Transverse colon (tissue), 4 donors: ENCODE measurements at regions not wholly inside any gene's neighbourhood (a gene's known extent, or its start where the extent isn't known, plus 50 kb on each side); places are given as distances from the start of the nearest gene placed in this dataset.

Experiments used
- DNase-seq: peaks from one replicate; pipeline ENCODE4 v3.0.0-alpha.2; 2019
- H3K27ac ChIP-seq, 4 donors: fragments of 200-600 bp; sonication (generic); 2 replicates each; pipeline ENCODE4 v1.5.1; 2016 to 2018; ENCODE audit warnings: inconsistent platforms in 4 of 4
- H3K27me3 ChIP-seq: fragments of 200-600 bp; sonication (generic); 2 replicates; pipeline ENCODE4 v1.5.1; 2017; ENCODE audit warnings: inconsistent platforms
- H3K36me3 ChIP-seq, 4 donors: fragments of 200-600 bp; sonication (generic); 2 replicates each; pipeline ENCODE4 v1.5.1; 2017 to 2019; ENCODE audit warnings: inconsistent platforms in 4 of 4
- H3K4me1 ChIP-seq, 4 donors: fragments of 200-600 bp; sonication (generic); 2 replicates each; pipeline ENCODE4 v1.5.1; 2017 to 2020; ENCODE audit warnings: inconsistent platforms in 4 of 4
- H3K4me3 ChIP-seq, 4 donors: fragments of 200-600 bp; sonication (generic); 1 replicate in 1 of 4; 2 replicates in 3 of 4; pipeline versions ENCODE4 v1.5.1 to v1.6.1; 2017 to 2019; ENCODE audit warnings: inconsistent platforms in 4 of 4
- H3K9me3 ChIP-seq, 2 donors: fragments of 200-600 bp; sonication (generic); 2 replicates each; pipeline ENCODE4 v1.5.1; 2017 to 2019; ENCODE audit warnings: inconsistent platforms in 2 of 2
- EP300 ChIP-seq: sonication (generic); formaldehyde crosslinking; IDR thresholded peaks from one replicate; pipeline ENCODE4 v1.6.1; 2017; ENCODE audit warnings: antibody characterized with exemption, low read depth
- POLR2A ChIP-seq: fragments of 450-650 bp; IDR thresholded peaks from one replicate; pipeline ENCODE4 v1.6.1; 2016; ENCODE audit warnings: antibody characterized with exemption, mild to moderate bottlenecking, moderate library complexity
- POLR2AphosphoS5 ChIP-seq, 3 donors: sonication (generic); formaldehyde crosslinking; IDR thresholded peaks; one replicate each; pipeline ENCODE4 v1.6.1; 2016; ENCODE audit warnings: antibody characterized with exemption in 3 of 3
- WGBS, 2 donors: methylation state at CpG; one replicate each; pipeline ENCODE4 v1.1.5; 2018; ENCODE audit warnings: low coverage in 1 of 2; 5-methylcytosine and 5-hydroxymethylcytosine counted together
- in situ Hi-C, 4 donors: fragments of 200-750 bp; cut with MboI; loops; one replicate each; pipeline versions ENCODE4 v1.15.0 to v1.15.1; 2017; ENCODE audit warnings: low sequenced_read_pairs in 3 of 4, low pct_ligation_motif_present in 1 of 4, low pct_unique_long_range_greater_than_20kb in 1 of 4
- intact Hi-C: fragments of 100-400 bp; cut with DNase I; formaldehyde crosslinking; loops from one replicate; pipeline ENCODE4 v1.15.1; 2023; ENCODE audit warnings: low total_unique reads
- TF ChIP-seq, protein P1 (sequence below), 5 experiments: fragments of 200-600 bp in 3 of 5; fragments of 450-650 bp in 2 of 5; sonication (generic) in 3 of 5; IDR thresholded peaks; 1 replicate in 2 of 5; 2 replicates in 3 of 5; pipeline ENCODE4 v1.5.1; 2016 to 2017; ENCODE audit warnings: antibody characterized with exemption in 5 of 5, inconsistent platforms in 3 of 5, mild to moderate bottlenecking in 2 of 5, moderate library complexity in 1 of 5

GRCh38 chr1:221162939-221163338, 283.7 kb downstream of the HLX start:
- Histone ChIP-seq H3K4me1 (peaks cover 0 to 15% (median 0%) of the 10 kb centered on the region in 4 donors), H3K9me3 (no peaks in the 10 kb centered on the region), H3K27me3 (no peaks in the 10 kb centered on the region), H3K27ac (no peak overlapping the region), H3K4me3 (no peak overlapping the region), H3K36me3 (no peaks in the 10 kb centered on the region)
- WGBS, 2 donors: 71 to 72% methylated on average over 2 of the region's 2 CpGs
- intact Hi-C loops (no loop called here), in situ Hi-C loops (no loop called here)
- TF ChIP-seq EP300: no peak
- no peak for DNase-seq

DNA sequence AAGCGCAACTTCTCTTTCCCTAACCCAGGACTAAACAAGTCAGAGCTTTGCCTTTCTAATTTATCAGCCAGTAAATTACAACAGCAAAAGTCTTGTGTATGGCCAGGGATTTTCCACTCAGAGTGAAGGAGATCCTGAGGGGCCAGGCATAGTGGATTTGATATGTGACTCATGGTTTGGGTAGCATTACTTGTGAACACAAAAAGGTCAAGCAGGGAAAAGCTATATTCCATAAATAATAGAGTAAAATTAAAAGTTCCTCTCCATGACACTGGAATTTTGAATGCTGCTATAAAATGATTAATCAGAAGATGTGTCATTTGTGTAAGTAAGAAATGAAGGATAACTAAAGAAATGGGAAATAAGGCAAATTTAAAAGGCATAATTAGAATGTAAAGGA, 284.8 kb downstream of the HLX start:
- Histone ChIP-seq H3K27ac (no peak overlapping the region), H3K36me3 (no peaks in the 10 kb centered on the region), H3K27me3 (no peaks in the 10 kb centered on the region), H3K9me3 (no peaks in the 10 kb centered on the region), H3K4me3 (no peak overlapping the region), H3K4me1 (peaks cover 0 to 15% (median 0%) of the 10 kb centered on the region in 4 donors)
- 67 to 88% methylated on average over 1 of the region's 1 CpG for WGBS, 2 donors
- no peak for DNase-seq
- TF ChIP-seq POLR2AphosphoS5 (IDR thresholded peaks at IDR 0.05) (no peak), EP300 (no peak), POLR2A (no peak)
- TF ChIP-seq, protein P1, sequence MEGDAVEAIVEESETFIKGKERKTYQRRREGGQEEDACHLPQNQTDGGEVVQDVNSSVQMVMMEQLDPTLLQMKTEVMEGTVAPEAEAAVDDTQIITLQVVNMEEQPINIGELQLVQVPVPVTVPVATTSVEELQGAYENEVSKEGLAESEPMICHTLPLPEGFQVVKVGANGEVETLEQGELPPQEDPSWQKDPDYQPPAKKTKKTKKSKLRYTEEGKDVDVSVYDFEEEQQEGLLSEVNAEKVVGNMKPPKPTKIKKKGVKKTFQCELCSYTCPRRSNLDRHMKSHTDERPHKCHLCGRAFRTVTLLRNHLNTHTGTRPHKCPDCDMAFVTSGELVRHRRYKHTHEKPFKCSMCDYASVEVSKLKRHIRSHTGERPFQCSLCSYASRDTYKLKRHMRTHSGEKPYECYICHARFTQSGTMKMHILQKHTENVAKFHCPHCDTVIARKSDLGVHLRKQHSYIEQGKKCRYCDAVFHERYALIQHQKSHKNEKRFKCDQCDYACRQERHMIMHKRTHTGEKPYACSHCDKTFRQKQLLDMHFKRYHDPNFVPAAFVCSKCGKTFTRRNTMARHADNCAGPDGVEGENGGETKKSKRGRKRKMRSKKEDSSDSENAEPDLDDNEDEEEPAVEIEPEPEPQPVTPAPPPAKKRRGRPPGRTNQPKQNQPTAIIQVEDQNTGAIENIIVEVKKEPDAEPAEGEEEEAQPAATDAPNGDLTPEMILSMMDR (IDR thresholded peaks at IDR 0.05): no peak
- intact Hi-C loops (no loop called here), in situ Hi-C loops (no loop called here)

DNA sequence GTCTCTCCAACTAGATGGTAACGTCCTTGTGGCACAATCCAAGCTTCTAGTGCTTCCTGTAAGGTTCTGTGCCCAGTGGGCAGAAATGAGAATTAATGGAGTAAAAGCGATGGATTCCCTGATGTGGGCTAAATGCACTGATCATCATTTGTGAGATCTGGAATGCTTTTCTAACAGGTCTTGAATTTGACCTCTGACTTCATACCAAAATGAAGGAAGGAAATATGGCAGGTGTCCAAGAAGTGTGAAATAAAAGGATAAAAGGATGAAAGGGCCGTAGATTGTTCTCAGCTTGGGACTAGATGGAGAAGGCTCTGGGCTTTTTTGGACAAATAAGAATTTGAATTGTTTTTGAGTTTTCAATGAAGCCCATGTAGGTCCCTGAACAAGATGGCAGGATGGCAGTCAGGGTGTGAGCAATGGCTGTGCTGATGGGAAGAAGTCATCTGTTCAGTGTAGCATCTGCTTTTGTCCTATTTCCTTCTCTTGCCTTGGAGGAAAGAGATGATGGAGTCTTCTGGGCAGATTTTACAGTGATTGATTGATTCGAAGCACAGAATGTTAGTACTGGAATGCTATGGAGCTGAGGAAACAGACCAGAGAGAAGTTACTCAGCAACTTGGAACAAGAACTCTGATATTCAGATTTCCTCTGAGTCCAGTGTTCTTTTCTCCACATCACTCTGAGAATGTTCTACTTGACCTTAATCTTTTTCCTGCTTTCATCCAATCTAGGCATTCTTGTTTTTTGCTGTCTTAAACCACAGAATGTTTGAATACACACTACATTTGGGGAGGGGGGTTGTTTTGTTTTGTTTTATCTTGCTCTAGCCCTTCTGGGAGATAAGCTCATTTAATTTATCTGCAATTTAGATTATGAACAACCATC, 286.0 kb downstream of the HLX start:
- Histone ChIP-seq H3K4me3 (no peak overlapping the region), H3K27me3 (no peaks in the 10 kb centered on the region), H3K27ac (no peak overlapping the region), H3K36me3 (no peaks in the 10 kb centered on the region), H3K9me3 (no peaks in the 10 kb centered on the region), H3K4me1 (peaks cover 0 to 15% (median 0%) of the 10 kb centered on the region in 4 donors)
- 70 to 76% methylated on average over 4 of the region's 4 CpGs for WGBS, 2 donors
- TF ChIP-seq, protein P1 (IDR thresholded peaks at IDR 0.05): no peak
- TF ChIP-seq POLR2A: no peak
- intact Hi-C loops (no loop called here), in situ Hi-C loops (no loop called here)
- DNase-seq: no peak

- no peak for DNase-seq
- H3K27me3 ChIP-seq: no peaks in the 10 kb centered on the region
- intact Hi-C loops (no loop called here), in situ Hi-C loops (no loop called here)
- peaks cover 0 to 13% (median 0%) of the 10 kb centered on the region in 4 donors for H3K4me1 ChIP-seq
- H3K36me3 ChIP-seq: no peaks in the 10 kb centered on the region
- TF ChIP-seq POLR2AphosphoS5 (IDR thresholded peaks at IDR 0.05) (no peak), POLR2A (no peak), EP300 (no peak)
- TF ChIP-seq, protein P1 (IDR thresholded peaks at IDR 0.05): no peak
- no peak overlapping the region for H3K27ac ChIP-seq
- H3K9me3 ChIP-seq: no peaks in the 10 kb centered on the region
- no peak overlapping the region for H3K4me3 ChIP-seq
- WGBS, 2 donors: 60 to 87% methylated on average over 4 to 7 of the region's 7 CpGs
Measured at GRCh38 chr1:221165839-221166500, 286.7 kb downstream of the HLX start.
